Loucy (cell line): ENCODE measurements at regions not wholly inside any gene's neighbourhood (a gene's known extent, or its start where the extent isn't known, plus 50 kb on each side); places are given as distances from the start of the nearest gene placed in this dataset.
"Not testable (repeated sequence)": the region's sequence is repeated elsewhere in the genome, so short reads cannot be mapped to it uniquely, and the experiment has no call there.

ENCODE experiments used
- H2AFZ ChIP-seq: fragments of 200-600 bp; sonication (generic); 2 replicates; pipeline ENCODE4 v1.6.0; 2016; ENCODE audit warnings: antibody characterized with exemption, mild to moderate bottlenecking, low read length, moderate library complexity
- H3F3A ChIP-seq: fragments of 200-600 bp; 2 replicates; pipeline ENCODE4 v1.6.0; 2016; ENCODE audit warnings: antibody characterized with exemption, low read depth, mild to moderate bottlenecking
- H3K27me3 ChIP-seq: fragments of 200-600 bp; sonication (generic); 2 replicates; pipeline ENCODE4 v1.6.1; 2014; ENCODE audit warnings: low read length, mild to moderate bottlenecking; ENCODE audit not compliant: insufficient read depth, poor library complexity, severe bottlenecking
- H3K36me3 ChIP-seq: fragments of 200-600 bp; sonication (generic); 2 replicates; pipeline ENCODE4 v1.6.1; 2016; ENCODE audit warnings: low read length; ENCODE audit not compliant: insufficient read depth
- H3K4me1 ChIP-seq: fragments of 200-600 bp; sonication (generic); 2 replicates; pipeline ENCODE4 v1.5.1; 2014; ENCODE audit warnings: low read length, mild to moderate bottlenecking; ENCODE audit not compliant: insufficient read depth, poor library complexity, severe bottlenecking
- H3K4me2 ChIP-seq: fragments of 200-600 bp; sonication (generic); 2 replicates; pipeline ENCODE4 v1.6.0; 2014; ENCODE audit warnings: antibody characterized with exemption, low read length, low read depth, mild to moderate bottlenecking; ENCODE audit not compliant: poor library complexity, severe bottlenecking
- H3K4me3 ChIP-seq: fragments of 200-600 bp; sonication (generic); 2 replicates; pipeline ENCODE4 v1.5.1; 2014; ENCODE audit warnings: low read length, mild to moderate bottlenecking, mixed read lengths; ENCODE audit not compliant: poor library complexity, severe bottlenecking
- H3K79me2 ChIP-seq: fragments of 200-600 bp; sonication (generic); 2 replicates; pipeline ENCODE4 v1.6.1; 2014; ENCODE audit warnings: low read length; ENCODE audit not compliant: insufficient read depth
- H3K9ac ChIP-seq: fragments of 200-600 bp; sonication (generic); 2 replicates; pipeline ENCODE4 v1.6.0; 2014; ENCODE audit warnings: mild to moderate bottlenecking, low read depth, low read length, moderate library complexity; ENCODE audit not compliant: poor library complexity, severe bottlenecking
- H3K9me2 ChIP-seq: fragments of 200-600 bp; sonication (generic); replicated peaks from 2 replicates; pipeline ENCODE4 v1.6.1; 2016; ENCODE audit warnings: low read depth, low read length, mixed read lengths
- H3K9me3 ChIP-seq: fragments of 200-600 bp; sonication (generic); 2 replicates; pipeline ENCODE4 v1.6.1; 2014; ENCODE audit warnings: mild to moderate bottlenecking, antibody characterized with exemption, low read length, low read depth; ENCODE audit not compliant: insufficient read depth
- H4K20me1 ChIP-seq: fragments of 200-600 bp; sonication (generic); 2 replicates; pipeline ENCODE4 v1.6.0; 2014; ENCODE audit warnings: antibody characterized with exemption, low read length, mild to moderate bottlenecking; ENCODE audit not compliant: insufficient read depth, poor library complexity, severe bottlenecking
- CTCF ChIP-seq: fragments of 200-600 bp; sonication (generic); conservative IDR thresholded peaks from 2 replicates; pipeline ENCODE4 v1.5.1; 2014; ENCODE audit warnings: mild to moderate bottlenecking, antibody characterized with exemption, low read length
- EZH2phosphoT487 ChIP-seq: fragments of 200-600 bp; IDR thresholded peaks from 2 replicates; pipeline ENCODE4 v1.6.1; 2018; ENCODE audit warnings: antibody characterized with exemption, mild to moderate bottlenecking, moderate library complexity, borderline replicate concordance

- H4K20me1 ChIP-seq, result no peaks in the 10 kb centered on the region
- H3K4me1 ChIP-seq, result no peaks in the 10 kb centered on the region
- H3F3A ChIP-seq, result no peaks in the 10 kb centered on the region
- no peaks in the 10 kb centered on the region for H3K9me3 ChIP-seq
- H3K9me2 ChIP-seq, result no peaks in the 10 kb centered on the region
- H3K36me3 ChIP-seq, result no peaks in the 10 kb centered on the region
- TF ChIP-seq EZH2phosphoT487 (no peak), CTCF (no peak)
- H3K4me3 ChIP-seq, result no peak overlapping the region
- no peak overlapping the region for H3K4me2 ChIP-seq
- no peak overlapping the region for H3K9ac ChIP-seq
- H2AFZ ChIP-seq, result no peak overlapping the region
- H3K79me2 ChIP-seq, result no peaks in the 10 kb centered on the region
- H3K27me3 ChIP-seq, result no peaks in the 10 kb centered on the region
Observed at GRCh38 chr2:175595139-175595538, 406.9 kb downstream of the LNPK start.

GRCh38 chr2:175593686-175594525 is 408.2 kb downstream of the LNPK start:
- H3K36me3 ChIP-seq, H3K9ac ChIP-seq: not testable (repeated sequence)

GRCh38 chr2:175588213-175588612 is 406.7 kb upstream of the ATP5MC3 start:
- H3K4me3 ChIP-seq, H3K4me2 ChIP-seq, H3K9ac ChIP-seq, H4K20me1 ChIP-seq, H3F3A ChIP-seq, H3K9me2 ChIP-seq, H3K27me3 ChIP-seq, H2AFZ ChIP-seq, H3K4me1 ChIP-seq, H3K79me2 ChIP-seq, H3K36me3 ChIP-seq, H3K9me3 ChIP-seq: not testable (repeated sequence)

More at GRCh38 chr2:175593686-175594525, 408.2 kb downstream of the LNPK start:
- H3K27me3 ChIP-seq, H3K4me1 ChIP-seq, H3K79me2 ChIP-seq, H4K20me1 ChIP-seq, H3K9me3 ChIP-seq, H2AFZ ChIP-seq, H3K9me2 ChIP-seq, H3K4me2 ChIP-seq, H3K4me3 ChIP-seq, H3F3A ChIP-seq: not testable (repeated sequence)

GRCh38 chr2:175585496-175585895 is 404.0 kb upstream of the ATP5MC3 start:
- Histone ChIP-seq H3K4me2 (no peak overlapping the region), H2AFZ (no peak overlapping the region)

More at GRCh38 chr2:175585496-175585895, 404.0 kb upstream of the ATP5MC3 start:
- Histone ChIP-seq H3K4me3 (no peak overlapping the region), H3K4me1 (no peaks in the 10 kb centered on the region), H3K36me3 (no peaks in the 10 kb centered on the region), H3K27me3 (no peaks in the 10 kb centered on the region), H3K79me2 (no peaks in the 10 kb centered on the region), H3F3A (no peaks in the 10 kb centered on the region), H3K9ac (no peak overlapping the region), H4K20me1 (no peaks in the 10 kb centered on the region), H3K9me3 (no peaks in the 10 kb centered on the region), H3K9me2 (no peaks in the 10 kb centered on the region)
- TF ChIP-seq EZH2phosphoT487 (no peak), CTCF (no peak)
